GM12878 (cell line): ENCODE measurements at regions not wholly inside any gene's neighbourhood (a gene's known extent, or its start where the extent isn't known, plus 50 kb on each side); places are given as distances from the start of the nearest gene placed in this dataset.

Source experiments
- ATAC-seq: fragments of 200-7000 bp; cut with Tn5 transposase; 3 replicates; pipeline ENCODE4 v1.9.1; 2020; ENCODE audit warnings: mild to moderate bottlenecking, moderate library complexity
- BruUV-seq: library from RNA; stranded (reverse); fragments of 400-500 nt; replicated peaks from 2 replicates; lab custom pipeline; 2021; lab: Mats Ljungman, UMichigan
- CTCF ChIA-PET: fragments of 300-600 bp; sonication (Branson Sonifier 250); formaldehyde crosslinking; extraction: SDS; loops from one replicate; lab custom pipeline; 2021; ENCODE audit warnings: inconsistent platforms; lab: Yijun Ruan, JAX
- POLR2A ChIA-PET: fragments of 350-600 bp; formaldehyde crosslinking; extraction: SDS; loops from one replicate; lab custom pipeline; 2021; ENCODE audit warnings: inconsistent platforms; lab: Charles Lee
- RAD21 ChIA-PET: fragments of 300-600 bp; sonication (Branson Sonifier 250); formaldehyde crosslinking; loops from one replicate; lab custom pipeline; 2023; ENCODE audit warnings: antibody characterized with exemption; ENCODE audit not compliant: unreplicated experiment; lab: Charles Lee
- SMC1A ChIA-PET: fragments of 300-600 bp; sonication (Branson Sonifier 250); formaldehyde crosslinking; loops from one replicate; lab custom pipeline; 2023; ENCODE audit not compliant: unreplicated experiment, uncharacterized antibody; lab: Charles Lee
- DNase-seq: peaks from one replicate; pipeline ENCODE4 v3.0.0-alpha.2; 2011; ENCODE audit warnings: low read depth, low spot score
- FAIRE-seq: peaks from 3 replicates; lab custom pipeline; 2011; peaks lifted over from hg19 to GRCh38; lab: Jason Lieb, UNC
- H2AFZ ChIP-seq: 2 replicates; pipeline ENCODE4 v1.6.0; 2011; ENCODE audit warnings: low read depth, low read length, control low read depth; ENCODE audit not compliant: control insufficient read depth
- H3K27ac ChIP-seq: 2 replicates; pipeline ENCODE4 v1.5.1; 2011; ENCODE audit warnings: control low read depth; ENCODE audit not compliant: control insufficient read depth, insufficient read depth
- H3K27me3 ChIP-seq, 2 experiments: replicated peaks in 1 of 2; 2 replicates each; pipeline versions ENCODE4 v1.6.0 to v1.6.1; 2011; ENCODE audit warnings: low read length in 1 of 2; ENCODE audit not compliant: control insufficient read depth in 2 of 2, insufficient read depth in 2 of 2
- H3K36me3 ChIP-seq, 2 experiments: 2 replicates each; pipeline ENCODE4 v1.5.1; 2011; ENCODE audit warnings: low read length in 1 of 2; ENCODE audit not compliant: control insufficient read depth in 2 of 2, insufficient read depth in 2 of 2
- H3K4me1 ChIP-seq: 2 replicates; pipeline ENCODE4 v1.6.1; 2011; ENCODE audit warnings: mild to moderate bottlenecking, low read length, moderate library complexity, mixed read lengths; ENCODE audit not compliant: control insufficient read depth, insufficient read depth
- H3K4me2 ChIP-seq: 2 replicates; pipeline ENCODE4 v1.6.0; 2011; ENCODE audit warnings: control low read depth; ENCODE audit not compliant: control insufficient read depth, insufficient read depth
- H3K4me3 ChIP-seq: fragments of 200-600 bp; sonication (generic); 2 replicates; pipeline ENCODE4 v1.5.1; 2016
- H3K79me2 ChIP-seq: 2 replicates; pipeline ENCODE4 v1.6.0; 2011; ENCODE audit warnings: low read length; ENCODE audit not compliant: control insufficient read depth, insufficient read depth
- H3K9ac ChIP-seq: 2 replicates; pipeline ENCODE4 v1.8.0; 2011; ENCODE audit warnings: low read length, control low read depth, mixed read lengths; ENCODE audit not compliant: control insufficient read depth, insufficient read depth
- H3K9me3 ChIP-seq: replicated peaks from 3 replicates; pipeline ENCODE4 v1.5.1; 2011; ENCODE audit warnings: mild to moderate bottlenecking, low read length; ENCODE audit not compliant: control insufficient read depth, insufficient read depth
- H4K20me1 ChIP-seq: 2 replicates; pipeline ENCODE4 v1.6.0; 2011; ENCODE audit not compliant: control insufficient read depth, insufficient read depth
- IRF5 ChIP-seq: fragments of 450-650 bp; IDR thresholded peaks from 2 replicates; pipeline ENCODE4 v1.6.1; 2017; ENCODE audit warnings: borderline replicate concordance
- KLF5 ChIP-seq: fragments of 450-650 bp; IDR thresholded peaks from 2 replicates; pipeline ENCODE4 v1.6.1; 2014; ENCODE audit warnings: mild to moderate bottlenecking; ENCODE audit not compliant: partially characterized antibody
- NR2C1 ChIP-seq: fragments of 450-650 bp; IDR thresholded peaks from 2 replicates; pipeline ENCODE4 v1.6.1; 2017; ENCODE audit warnings: antibody characterized with exemption, mild to moderate bottlenecking, moderate library complexity
- PRDM15 ChIP-seq: fragments of 450-650 bp; formaldehyde crosslinking; IDR thresholded peaks from 2 replicates; pipeline ENCODE4 v1.4.0; 2020; ENCODE audit warnings: mild to moderate bottlenecking, moderate library complexity
- YY1 ChIP-seq: IDR thresholded peaks from 2 replicates; pipeline ENCODE4 v1.6.1; 2011; ENCODE audit warnings: low read depth, mild to moderate bottlenecking, low read length
- ZNF687 ChIP-seq: fragments of 450-650 bp; IDR thresholded peaks from 2 replicates; pipeline ENCODE4 v1.6.1; 2017; ENCODE audit warnings: mild to moderate bottlenecking, moderate library complexity
- WGBS: methylation state at CpG from one replicate; pipeline ENCODE4 v1.1.6; 2016; ENCODE audit warnings: low lambda C conversion rate; ENCODE audit not compliant: insufficient replicate concordance, insufficient coverage; ENCODE audit errors: missing lambda C conversion rate; 5-methylcytosine and 5-hydroxymethylcytosine counted together
- in situ Hi-C: fragments of 300-500 bp; cut with MboI; formaldehyde crosslinking; loops from 9 replicates; pipeline ENCODE4 v1.14.3; 2018; ENCODE audit warnings: mixed read lengths
- intact Hi-C: fragments of 100-400 bp; cut with micrococcal nuclease; formaldehyde crosslinking; loops from one replicate; pipeline ENCODE4 v1.14.2; 2022; ENCODE audit not compliant: unreplicated experiment

GRCh38 chr10:7027237-7027912, 383.5 kb downstream of the SFMBT2 start:
- no peak for ATAC-seq
- SMC1A ChIA-PET: interaction anchor here (0.8 to 1.5 kb wide), 3 partner anchors 14 to 94 kb away, joined by 3 read pairs; no protein-coding TSS in a partner anchor
- Histone ChIP-seq H4K20me1 (no peaks in the 10 kb centered on the region), H3K79me2 (no peaks in the 10 kb centered on the region), H3K36me3 (no peaks in the 10 kb centered on the region), H2AFZ (no peak overlapping the region), H3K9me3 (no peaks in the 10 kb centered on the region), H3K4me2 (no peak overlapping the region), H3K27ac (no peak overlapping the region), H3K27me3 (no peaks in the 10 kb centered on the region), H3K4me3 (no peak overlapping the region), H3K4me1 (no peaks in the 10 kb centered on the region), H3K9ac (no peak overlapping the region)
- TF ChIP-seq KLF5 (no peak), IRF5 (no peak), NR2C1 (no peak), YY1 (no peak), PRDM15 (CRISPR knock-in tag) (no peak), ZNF687 (no peak)
- no peak for DNase-seq
- in situ Hi-C loops (no loop called here), intact Hi-C loops (no loop called here)
- RAD21 ChIA-PET: no interaction called here
- WGBS: 64% methylated on average over 4 of the region's 4 CpGs
- POLR2A ChIA-PET: interaction anchor here (1.7 kb wide), 1 partner anchor 9 kb away, joined by 4 read pairs; no protein-coding TSS in a partner anchor
- CTCF ChIA-PET: interaction anchor here (1.1 to 3.0 kb wide), 2 partner anchors 8 to 109 kb away, joined by 3 to 20 read pairs; no protein-coding TSS in a partner anchor
- BruUV-seq: no TSS peak
- FAIRE-seq: no peak
